HL-60 (cell line): ENCODE measurements at regions not wholly inside any gene's neighbourhood (a gene's known extent, or its start where the extent isn't known, plus 50 kb on each side); places are given as distances from the start of the nearest gene placed in this dataset.

Experiments
- TF ChIP-seq, protein P1 (sequence below): IDR thresholded peaks from one replicate; pipeline ENCODE4 v1.5.1; 2011; ENCODE audit warnings: low read length, control low read depth, inconsistent platforms; ENCODE audit not compliant: insufficient read depth
- TF ChIP-seq, protein P2 (sequence below): IDR thresholded peaks from 2 replicates; pipeline ENCODE4 v1.6.1; 2012; ENCODE audit warnings: low read depth; ENCODE audit not compliant: insufficient replicate concordance

DNA sequence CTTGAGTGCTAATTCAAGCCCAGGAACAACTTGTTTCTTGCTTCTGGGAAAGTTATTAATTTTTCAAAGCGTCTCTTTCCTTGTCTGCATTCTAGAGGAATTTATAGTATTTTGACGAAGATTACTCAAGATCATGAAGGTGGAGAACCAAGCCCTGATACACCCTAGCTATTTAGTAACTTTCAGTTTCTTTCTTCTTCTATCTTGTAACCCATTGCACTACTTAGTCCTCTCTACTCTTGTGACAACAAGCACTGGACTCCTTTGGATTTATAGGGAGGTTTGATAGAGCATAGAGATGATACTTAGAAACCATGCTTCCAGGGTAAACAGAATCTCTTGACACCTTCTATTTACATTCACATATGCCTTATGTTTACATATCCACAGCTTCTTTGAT is 203.3 kb upstream of the GRM7 start:
- TF ChIP-seq, protein P1, sequence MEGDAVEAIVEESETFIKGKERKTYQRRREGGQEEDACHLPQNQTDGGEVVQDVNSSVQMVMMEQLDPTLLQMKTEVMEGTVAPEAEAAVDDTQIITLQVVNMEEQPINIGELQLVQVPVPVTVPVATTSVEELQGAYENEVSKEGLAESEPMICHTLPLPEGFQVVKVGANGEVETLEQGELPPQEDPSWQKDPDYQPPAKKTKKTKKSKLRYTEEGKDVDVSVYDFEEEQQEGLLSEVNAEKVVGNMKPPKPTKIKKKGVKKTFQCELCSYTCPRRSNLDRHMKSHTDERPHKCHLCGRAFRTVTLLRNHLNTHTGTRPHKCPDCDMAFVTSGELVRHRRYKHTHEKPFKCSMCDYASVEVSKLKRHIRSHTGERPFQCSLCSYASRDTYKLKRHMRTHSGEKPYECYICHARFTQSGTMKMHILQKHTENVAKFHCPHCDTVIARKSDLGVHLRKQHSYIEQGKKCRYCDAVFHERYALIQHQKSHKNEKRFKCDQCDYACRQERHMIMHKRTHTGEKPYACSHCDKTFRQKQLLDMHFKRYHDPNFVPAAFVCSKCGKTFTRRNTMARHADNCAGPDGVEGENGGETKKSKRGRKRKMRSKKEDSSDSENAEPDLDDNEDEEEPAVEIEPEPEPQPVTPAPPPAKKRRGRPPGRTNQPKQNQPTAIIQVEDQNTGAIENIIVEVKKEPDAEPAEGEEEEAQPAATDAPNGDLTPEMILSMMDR = no peak
- TF ChIP-seq, protein P2, sequence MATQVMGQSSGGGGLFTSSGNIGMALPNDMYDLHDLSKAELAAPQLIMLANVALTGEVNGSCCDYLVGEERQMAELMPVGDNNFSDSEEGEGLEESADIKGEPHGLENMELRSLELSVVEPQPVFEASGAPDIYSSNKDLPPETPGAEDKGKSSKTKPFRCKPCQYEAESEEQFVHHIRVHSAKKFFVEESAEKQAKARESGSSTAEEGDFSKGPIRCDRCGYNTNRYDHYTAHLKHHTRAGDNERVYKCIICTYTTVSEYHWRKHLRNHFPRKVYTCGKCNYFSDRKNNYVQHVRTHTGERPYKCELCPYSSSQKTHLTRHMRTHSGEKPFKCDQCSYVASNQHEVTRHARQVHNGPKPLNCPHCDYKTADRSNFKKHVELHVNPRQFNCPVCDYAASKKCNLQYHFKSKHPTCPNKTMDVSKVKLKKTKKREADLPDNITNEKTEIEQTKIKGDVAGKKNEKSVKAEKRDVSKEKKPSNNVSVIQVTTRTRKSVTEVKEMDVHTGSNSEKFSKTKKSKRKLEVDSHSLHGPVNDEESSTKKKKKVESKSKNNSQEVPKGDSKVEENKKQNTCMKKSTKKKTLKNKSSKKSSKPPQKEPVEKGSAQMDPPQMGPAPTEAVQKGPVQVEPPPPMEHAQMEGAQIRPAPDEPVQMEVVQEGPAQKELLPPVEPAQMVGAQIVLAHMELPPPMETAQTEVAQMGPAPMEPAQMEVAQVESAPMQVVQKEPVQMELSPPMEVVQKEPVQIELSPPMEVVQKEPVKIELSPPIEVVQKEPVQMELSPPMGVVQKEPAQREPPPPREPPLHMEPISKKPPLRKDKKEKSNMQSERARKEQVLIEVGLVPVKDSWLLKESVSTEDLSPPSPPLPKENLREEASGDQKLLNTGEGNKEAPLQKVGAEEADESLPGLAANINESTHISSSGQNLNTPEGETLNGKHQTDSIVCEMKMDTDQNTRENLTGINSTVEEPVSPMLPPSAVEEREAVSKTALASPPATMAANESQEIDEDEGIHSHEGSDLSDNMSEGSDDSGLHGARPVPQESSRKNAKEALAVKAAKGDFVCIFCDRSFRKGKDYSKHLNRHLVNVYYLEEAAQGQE = no peak
